Bone marrow (tissue), 2 donors: ENCODE measurements at regions not wholly inside any gene's neighbourhood (a gene's known extent, or its start where the extent isn't known, plus 50 kb on each side); places are given as distances from the start of the nearest gene placed in this dataset.

ENCODE experiments used
- DNase-seq, 2 donors: peaks; one replicate each; lab custom pipeline; 2025; lab: John Stamatoyannopoulos, UW

DNA sequence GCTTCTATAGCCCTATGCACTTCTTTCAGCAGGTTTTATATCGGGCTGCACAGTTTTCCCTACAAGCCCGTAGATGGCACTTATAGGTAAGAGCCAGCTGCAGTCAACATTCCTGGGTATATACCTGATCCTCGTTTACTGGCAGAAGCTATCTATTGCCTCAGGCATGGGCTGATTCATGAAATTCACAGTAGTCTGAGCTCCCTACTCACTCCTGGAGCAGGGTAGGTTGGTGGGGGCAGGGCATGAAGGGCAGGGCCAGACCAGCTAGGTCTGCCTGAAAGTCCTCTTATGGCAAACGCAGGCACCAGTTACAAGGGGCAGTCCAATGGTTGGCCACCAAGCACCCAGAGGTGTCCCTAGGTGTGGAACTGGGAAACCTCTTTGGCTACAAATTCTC lies 345.8 kb downstream of the RPS29 start:
- no peak for DNase-seq

DNA sequence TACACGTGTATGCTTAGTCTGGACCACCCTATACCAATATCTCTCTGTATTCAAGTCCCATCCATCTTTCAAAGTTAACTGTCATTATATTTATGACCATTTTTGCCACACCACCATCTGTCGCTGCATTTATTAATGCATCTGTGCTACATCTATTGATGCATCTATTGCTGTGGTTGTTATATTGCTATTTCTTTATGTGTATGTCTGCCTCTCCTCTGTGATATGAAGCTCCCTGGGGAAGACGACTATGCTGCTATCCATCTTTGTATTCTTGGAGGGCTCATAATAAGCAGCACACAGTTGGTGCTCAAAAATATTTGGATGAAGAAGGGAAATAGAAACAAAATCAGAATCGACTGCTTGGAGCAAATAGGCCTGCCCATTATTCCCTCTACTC lies 357.6 kb downstream of the RPS29 start:
- DNase-seq: no peak

GRCh38 chr14:49221316-49221715 lies 364.9 kb downstream of the RPS29 start:
- DNase-seq: no peak

DNA sequence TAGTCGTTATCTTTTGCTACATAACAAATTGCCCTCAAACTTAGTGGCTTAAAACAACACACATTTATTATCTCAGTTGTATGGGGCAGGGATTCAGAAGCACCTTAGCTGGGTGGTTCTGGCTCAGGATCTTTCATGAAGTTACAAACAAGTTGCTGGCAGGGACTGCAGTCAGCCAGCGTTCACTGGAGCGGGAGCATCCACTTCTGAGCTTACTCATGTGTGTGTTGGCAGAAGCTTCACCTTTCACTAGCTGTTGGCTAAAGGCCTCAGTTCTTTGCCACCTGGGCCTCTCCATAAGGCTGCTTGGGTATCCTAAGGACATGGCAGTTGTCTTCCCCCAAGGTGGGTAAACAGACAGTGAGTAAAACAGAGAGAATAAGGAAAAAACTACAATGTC lies 365.7 kb downstream of the RPS29 start:
- DNase-seq: no peak

DNA sequence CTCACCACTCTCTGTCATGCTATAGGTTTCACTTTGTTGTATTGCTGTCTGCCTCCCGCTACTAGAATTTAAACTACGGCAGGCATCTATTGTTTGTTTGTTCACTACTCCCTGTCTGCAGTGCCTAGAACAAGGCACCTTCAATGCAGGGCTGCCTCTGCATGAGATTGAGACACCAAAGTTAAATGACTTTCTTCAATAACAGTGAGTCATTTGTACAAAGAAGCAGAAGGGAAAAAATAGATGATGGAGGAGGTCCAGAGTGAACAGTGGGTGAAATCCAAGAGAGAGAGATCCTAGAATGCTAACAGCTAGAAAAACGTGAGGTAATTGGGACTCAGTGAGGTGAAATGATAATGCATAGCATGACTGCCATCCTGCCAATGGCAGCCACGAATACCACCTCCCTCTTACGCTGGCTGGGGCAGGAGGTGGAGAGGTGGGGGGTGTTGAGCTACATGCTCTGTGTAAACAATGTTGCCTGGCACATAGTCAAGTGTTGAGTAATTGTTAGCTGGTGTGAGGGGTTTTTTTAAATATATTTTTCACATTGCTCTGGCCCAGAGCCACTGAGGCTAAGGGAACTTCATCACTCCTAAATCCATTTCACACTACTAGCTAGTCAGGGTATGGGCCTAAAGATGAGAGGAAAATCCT lies 367.6 kb downstream of the RPS29 start:
- no peak for DNase-seq

DNA sequence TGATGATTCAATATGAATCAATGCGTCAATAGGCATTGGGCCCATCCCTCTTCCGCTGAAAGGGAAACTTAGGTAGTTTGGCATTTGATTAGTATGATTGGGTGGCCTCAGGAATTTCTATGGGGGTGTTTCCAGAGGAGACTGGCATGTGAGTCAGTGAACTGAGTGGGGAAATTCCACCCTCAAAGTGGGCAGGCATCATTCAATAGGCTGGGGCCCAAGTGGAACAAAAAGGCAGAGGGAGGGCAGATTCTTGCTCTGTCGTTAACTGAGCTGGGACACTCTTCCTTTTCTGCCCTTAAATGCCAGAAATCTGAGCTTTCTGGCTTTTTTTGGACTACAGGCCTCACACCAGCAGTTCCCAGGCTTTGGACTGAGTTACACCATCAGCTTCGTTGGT lies 373.5 kb downstream of the RPS29 start:
- no peak for DNase-seq

GRCh38 chr14:49209416-49209815 lies 376.8 kb downstream of the RPS29 start:
- no peak for DNase-seq

DNA sequence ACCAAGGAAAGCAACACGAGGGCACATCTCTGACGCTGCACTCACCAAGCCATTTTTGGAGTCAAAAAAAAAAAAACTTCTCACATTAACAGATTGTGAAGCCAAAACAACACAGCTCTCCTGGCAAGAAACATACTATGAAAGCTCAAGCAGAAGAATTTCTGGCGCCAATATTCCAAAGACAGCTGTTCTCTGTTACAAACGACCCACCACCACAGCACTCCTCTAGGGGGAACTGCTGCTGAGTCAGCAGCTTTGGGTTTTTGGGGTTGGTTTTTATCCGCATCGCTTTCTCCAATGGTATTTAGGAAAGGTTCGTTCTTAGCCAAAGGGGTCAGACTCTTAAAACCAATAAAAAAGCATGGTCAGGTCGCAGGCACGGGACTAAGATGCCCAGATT lies 379.4 kb downstream of the RPS29 start:
- no peak for DNase-seq

DNA sequence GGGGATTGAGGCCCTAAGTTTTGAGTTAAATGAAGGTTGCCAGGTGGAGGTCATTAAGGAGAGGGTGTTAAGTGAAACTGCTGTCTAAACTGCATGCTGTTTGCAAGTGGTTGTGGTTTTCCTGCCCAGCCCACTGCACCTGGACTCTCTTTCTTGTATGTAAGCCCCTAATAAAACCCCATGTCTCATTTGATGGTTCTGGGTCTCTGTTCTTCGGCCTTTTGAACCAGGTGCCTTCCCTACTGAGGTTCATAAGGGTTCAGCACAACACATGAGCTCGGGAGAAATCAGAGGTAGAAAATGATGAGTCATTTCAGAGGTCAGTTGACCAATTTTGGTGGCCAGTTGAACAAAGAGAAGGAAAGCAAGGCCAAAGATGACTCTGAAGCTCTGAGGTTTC lies 382.5 kb downstream of the RPS29 start:
- no peak for DNase-seq

- DNase-seq: no peak
Observed at GRCh38 chr14:49199159-49199558, 387.0 kb downstream of the RPS29 start.

- no peak for DNase-seq
Observed at GRCh38 chr14:49196327-49196726, 389.9 kb downstream of the RPS29 start.

GRCh38 chr14:49194067-49194466 lies 392.1 kb downstream of the RPS29 start:
- DNase-seq: no peak

- no peak for DNase-seq
Observed at GRCh38 chr14:49193332-49194065, 392.7 kb downstream of the RPS29 start.

DNA sequence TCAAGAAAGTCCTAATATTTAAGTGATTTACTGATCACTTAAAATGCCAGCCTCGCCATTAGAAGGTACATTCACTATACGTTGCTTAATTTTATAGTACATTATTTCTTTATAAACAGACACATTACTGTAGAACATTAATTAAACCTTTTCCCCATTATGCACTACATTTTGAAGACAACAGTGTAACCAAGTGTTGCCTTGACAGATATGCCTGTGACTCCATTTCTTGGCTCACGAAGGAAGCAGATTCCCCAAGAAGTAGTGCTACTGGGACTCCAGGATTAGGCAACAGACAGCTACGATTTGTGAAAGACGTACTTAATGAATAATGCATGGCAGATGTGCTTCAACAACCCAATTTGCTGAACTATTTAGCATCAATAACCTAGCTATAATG lies 394.8 kb downstream of the RPS29 start:
- no peak for DNase-seq

DNA sequence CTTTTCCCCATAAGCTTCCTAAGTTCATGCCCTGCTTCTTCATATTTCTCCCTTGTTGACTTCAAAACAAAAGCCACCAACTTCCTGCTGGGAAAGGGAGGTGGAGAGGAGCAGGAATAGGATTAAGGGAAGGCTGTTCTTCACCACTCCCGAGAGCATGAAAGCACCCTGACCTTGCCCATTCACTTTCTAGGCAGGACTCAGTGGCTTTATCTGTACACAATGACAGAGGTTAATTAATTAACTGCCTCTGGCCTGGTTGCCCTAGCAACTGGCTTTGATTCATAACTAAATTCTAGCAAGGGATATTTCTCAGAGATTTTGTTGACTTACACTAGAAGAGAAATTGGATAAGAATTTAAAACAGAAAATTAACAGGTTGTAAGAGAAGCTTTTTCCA lies 396.8 kb downstream of the RPS29 start:
- DNase-seq: no peak

DNA sequence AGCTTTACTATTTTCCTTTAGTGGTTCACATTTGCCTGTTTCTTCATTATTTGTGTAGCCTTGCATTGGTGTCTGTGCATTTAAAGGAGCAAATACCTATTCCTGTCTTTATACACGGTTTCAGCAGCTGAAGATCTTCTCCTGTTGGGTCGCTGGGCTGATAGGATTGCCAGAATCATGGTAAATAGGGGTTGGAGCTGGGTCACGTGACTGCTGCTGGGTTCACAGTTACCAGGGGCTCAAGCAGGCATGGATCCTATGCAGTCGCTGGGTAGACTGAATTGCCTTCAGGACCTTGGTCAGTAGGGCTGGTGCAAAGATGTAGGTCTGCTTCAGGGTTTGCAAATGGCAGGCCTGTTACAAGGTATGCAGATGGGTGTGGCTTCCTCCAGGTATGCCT lies 398.4 kb downstream of the RPS29 start:
- DNase-seq: no peak

GRCh38 chr14:49173765-49174373 lies 412.3 kb downstream of the RPS29 start:
- DNase-seq: peak in 1 of 2 donors; percentile 33

DNA sequence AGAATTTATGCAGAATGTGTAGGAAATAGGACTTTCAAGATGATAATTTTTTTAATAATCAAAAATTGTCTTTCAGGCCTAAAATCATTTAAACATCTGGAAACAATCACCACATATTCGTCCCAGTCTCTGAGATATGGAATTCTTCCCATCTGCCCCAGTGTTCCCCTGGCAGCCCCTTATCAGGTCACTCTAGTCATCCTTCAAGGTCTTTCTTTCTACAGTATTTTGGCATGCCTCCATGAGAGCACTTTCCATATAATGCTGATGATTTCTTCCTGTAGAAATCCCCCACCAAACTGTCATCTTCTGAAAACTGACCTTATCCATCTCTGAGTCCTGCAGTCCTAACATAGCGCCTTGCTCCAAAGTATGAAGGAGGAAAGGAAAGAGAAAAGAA lies 422.1 kb downstream of the RPS29 start:
- no peak for DNase-seq

DNA sequence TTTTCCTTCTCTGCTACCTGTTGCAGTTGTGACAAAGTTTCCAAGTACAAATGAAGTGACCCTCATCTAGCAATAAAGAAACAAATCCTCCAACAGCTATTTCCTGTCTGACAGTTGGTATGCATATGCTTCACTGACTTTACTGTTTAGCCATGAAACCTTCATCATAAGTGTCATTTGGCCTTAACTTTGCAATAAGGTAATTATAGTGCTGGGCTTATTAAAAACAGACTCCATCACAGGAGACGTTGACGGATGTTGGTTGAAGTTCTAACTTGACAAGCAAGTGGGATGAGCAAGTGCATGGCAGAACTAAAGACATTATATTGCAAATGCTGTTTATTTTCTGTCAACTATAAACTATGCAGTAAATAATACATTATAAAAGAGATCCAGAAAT lies 425.2 kb downstream of the RPS29 start:
- no peak for DNase-seq

GRCh38 chr14:49159081-49159480 lies 427.1 kb downstream of the RPS29 start:
- no peak for DNase-seq

DNA sequence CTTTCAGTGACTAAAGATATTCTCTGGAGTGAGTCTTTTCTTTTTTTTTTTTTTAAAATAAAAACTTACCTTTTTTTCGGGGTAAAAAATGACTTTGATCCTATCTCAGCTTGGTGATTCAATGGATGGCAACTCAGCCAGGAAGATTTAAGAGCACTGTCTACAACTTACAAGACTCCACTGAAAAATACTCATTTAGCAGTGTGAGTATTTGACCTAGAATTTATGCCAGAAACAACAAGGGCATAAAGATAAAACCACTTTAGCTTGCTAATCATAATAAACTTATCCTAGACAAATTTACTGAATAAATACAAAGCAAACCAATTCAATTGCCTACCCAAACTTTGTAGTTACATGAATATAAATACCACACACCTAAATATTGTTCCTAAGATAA lies 446.6 kb downstream of the RPS29 start:
- DNase-seq: no peak

DNA sequence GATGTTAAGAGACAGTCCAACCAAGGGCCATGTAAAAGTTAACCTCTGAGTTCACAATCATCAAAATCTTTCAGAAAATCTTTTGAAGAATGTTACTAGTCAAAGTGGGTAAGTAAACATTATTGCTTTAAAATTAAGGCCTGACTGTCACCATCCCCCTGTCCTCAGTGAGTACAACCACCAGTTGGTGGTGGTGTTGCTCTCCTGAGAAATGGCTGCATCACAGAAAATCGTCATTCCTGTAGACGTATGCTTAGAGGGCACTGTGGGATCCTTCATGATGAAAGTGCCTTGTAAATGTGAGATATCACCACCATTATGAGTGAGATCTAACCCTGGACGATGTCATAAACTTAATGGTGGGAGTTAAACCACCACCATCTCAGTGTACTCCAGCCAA lies 451.2 kb downstream of the RPS29 start:
- DNase-seq: no peak

DNA sequence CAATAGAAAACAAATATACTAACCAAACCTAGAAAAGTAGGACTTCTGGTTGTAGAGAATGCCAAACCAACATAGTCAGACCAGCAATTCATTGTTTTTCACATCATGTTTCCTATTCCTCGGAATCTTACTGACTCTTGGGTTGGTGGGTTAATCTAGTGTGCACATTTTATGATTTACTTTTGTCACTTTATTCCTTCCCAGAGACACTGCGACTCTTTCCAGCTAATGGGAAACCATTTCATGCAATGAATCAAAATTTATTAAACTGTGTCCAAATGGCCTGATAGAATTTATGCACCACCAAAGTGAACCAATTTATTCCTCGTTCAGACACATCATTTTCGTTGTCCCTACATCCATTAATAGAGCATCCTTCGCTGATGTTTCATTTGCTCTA lies 464.9 kb downstream of the RPS29 start:
- DNase-seq: no peak
